ENCODE measurements at regions not wholly inside any gene's neighbourhood (a gene's known extent, or its start where the extent isn't known, plus 50 kb on each side); places are given as distances from the start of the nearest gene placed in this dataset.
"Not testable (repeated sequence)": the region's sequence is repeated elsewhere in the genome, so short reads cannot be mapped to it uniquely, and the experiment has no call there.

DNA sequence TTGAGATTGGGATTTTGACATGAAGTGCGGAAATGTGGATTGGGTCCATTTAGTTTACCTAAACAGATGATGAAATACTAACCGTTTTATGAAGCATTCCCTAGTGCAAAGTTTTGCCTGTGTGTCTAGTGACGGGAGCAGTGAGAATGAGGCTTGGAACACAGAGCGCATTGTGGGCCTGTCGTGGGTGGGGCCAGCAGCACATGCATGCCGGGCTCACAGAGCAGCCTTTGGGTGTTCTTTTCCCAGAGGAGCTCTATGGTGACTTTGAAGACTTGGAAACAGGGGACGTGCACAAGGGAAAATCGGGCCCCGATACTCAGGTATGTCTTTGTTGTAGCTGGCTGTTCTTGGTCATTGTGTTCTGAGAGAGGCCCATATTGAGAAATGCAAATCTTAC, 388.1 kb downstream of the GOLGA6L6 start:
- TF ChIP-seq, protein P1, sequence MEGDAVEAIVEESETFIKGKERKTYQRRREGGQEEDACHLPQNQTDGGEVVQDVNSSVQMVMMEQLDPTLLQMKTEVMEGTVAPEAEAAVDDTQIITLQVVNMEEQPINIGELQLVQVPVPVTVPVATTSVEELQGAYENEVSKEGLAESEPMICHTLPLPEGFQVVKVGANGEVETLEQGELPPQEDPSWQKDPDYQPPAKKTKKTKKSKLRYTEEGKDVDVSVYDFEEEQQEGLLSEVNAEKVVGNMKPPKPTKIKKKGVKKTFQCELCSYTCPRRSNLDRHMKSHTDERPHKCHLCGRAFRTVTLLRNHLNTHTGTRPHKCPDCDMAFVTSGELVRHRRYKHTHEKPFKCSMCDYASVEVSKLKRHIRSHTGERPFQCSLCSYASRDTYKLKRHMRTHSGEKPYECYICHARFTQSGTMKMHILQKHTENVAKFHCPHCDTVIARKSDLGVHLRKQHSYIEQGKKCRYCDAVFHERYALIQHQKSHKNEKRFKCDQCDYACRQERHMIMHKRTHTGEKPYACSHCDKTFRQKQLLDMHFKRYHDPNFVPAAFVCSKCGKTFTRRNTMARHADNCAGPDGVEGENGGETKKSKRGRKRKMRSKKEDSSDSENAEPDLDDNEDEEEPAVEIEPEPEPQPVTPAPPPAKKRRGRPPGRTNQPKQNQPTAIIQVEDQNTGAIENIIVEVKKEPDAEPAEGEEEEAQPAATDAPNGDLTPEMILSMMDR (IDR thresholded peaks at IDR 0.05; ENCODE audit: low read length) = not testable (repeated sequence)
- not testable (repeated sequence) for TF ChIP-seq EZH2 (IDR thresholded peaks at IDR 0.05; ENCODE audit: borderline replicate concordance, low read length)
